PC-9 (cell line): ENCODE measurements at regions not wholly inside any gene's neighbourhood (a gene's known extent, or its start where the extent isn't known, plus 50 kb on each side); places are given as distances from the start of the nearest gene placed in this dataset.

Experiments
- BruUV-seq: library from RNA; stranded (reverse); fragments of 400-500 nt; replicated peaks from 2 replicates; lab custom pipeline; 2021; lab: Mats Ljungman, UMichigan
- CTCF ChIA-PET: fragments of 300-600 bp; sonication (Branson Sonifier 250); formaldehyde crosslinking; loops from one replicate; lab custom pipeline; 2022; ENCODE audit warnings: antibody characterized with exemption; lab: Charles Lee
- POLR2A ChIA-PET: fragments of 300-600 bp; sonication (Branson Sonifier 250); formaldehyde crosslinking; loops from one replicate; lab custom pipeline; 2022; ENCODE audit warnings: antibody characterized with exemption; ENCODE audit not compliant: unreplicated experiment; lab: Charles Lee
- DNase-seq, 2 experiments: peaks; one replicate each; pipeline versions ENCODE4 v3.0.0 to v3.0.0-alpha.2; 2015 to 2022; ENCODE audit warnings: mixed read lengths in 1 of 2
- H2AFZ ChIP-seq: fragments of 200-600 bp; sonication (generic); 2 replicates; pipeline ENCODE4 v1.8.1; 2017; ENCODE audit warnings: antibody characterized with exemption
- H3F3A ChIP-seq: fragments of 200-600 bp; sonication (generic); 2 replicates; pipeline ENCODE4 v1.8.1; 2017; ENCODE audit warnings: antibody characterized with exemption, mild to moderate bottlenecking, low read depth; ENCODE audit not compliant: insufficient read depth
- H3K27ac ChIP-seq: fragments of 200-600 bp; sonication (generic); 2 replicates; pipeline ENCODE4 v1.6.1; 2016; ENCODE audit warnings: mixed run types
- H3K27me3 ChIP-seq: fragments of 200-600 bp; sonication (generic); 2 replicates; pipeline ENCODE4 v1.6.1; 2016; ENCODE audit warnings: low read depth, mixed run types; ENCODE audit not compliant: insufficient read depth
- H3K36me3 ChIP-seq: fragments of 200-600 bp; sonication (generic); 2 replicates; pipeline ENCODE4 v1.6.1; 2016; ENCODE audit warnings: low read depth, mixed run types
- H3K4me1 ChIP-seq: fragments of 200-600 bp; sonication (generic); replicated peaks from 2 replicates; pipeline ENCODE4 v1.6.1; 2016; ENCODE audit warnings: mixed run types; ENCODE audit not compliant: insufficient read depth
- H3K4me2 ChIP-seq: fragments of 200-600 bp; sonication (generic); 2 replicates; pipeline ENCODE4 v1.6.1; 2017; ENCODE audit warnings: mixed run types
- H3K4me3 ChIP-seq: fragments of 200-600 bp; sonication (generic); 2 replicates; pipeline ENCODE4 v1.6.1; 2016; ENCODE audit warnings: mixed run types
- H3K79me2 ChIP-seq: fragments of 200-600 bp; sonication (generic); 2 replicates; pipeline ENCODE4 v1.6.1; 2017; ENCODE audit warnings: low read depth, mixed run types
- H3K9me2 ChIP-seq: fragments of 200-600 bp; sonication (generic); 2 replicates; pipeline ENCODE4 v1.8.1; 2017; ENCODE audit warnings: mild to moderate bottlenecking; ENCODE audit not compliant: insufficient read depth
- H3K9me3 ChIP-seq: fragments of 200-600 bp; sonication (generic); 2 replicates; pipeline ENCODE4 v1.8.1; 2016; ENCODE audit warnings: low read depth; ENCODE audit not compliant: insufficient read depth
- H4K20me1 ChIP-seq: fragments of 200-600 bp; sonication (generic); 2 replicates; pipeline ENCODE4 v1.8.1; 2017; ENCODE audit not compliant: insufficient read depth
- CTCF ChIP-seq: fragments of 200-600 bp; sonication (generic); conservative IDR thresholded peaks from 2 replicates; pipeline ENCODE4 v1.6.1; 2017; ENCODE audit warnings: mixed run types, antibody characterized with exemption, mild to moderate bottlenecking, moderate library complexity
- EZH2 ChIP-seq: fragments of 200-600 bp; sonication (generic); IDR thresholded peaks from 2 replicates; pipeline ENCODE4 v1.8.0; 2017; ENCODE audit warnings: antibody characterized with exemption, low read depth
- intact Hi-C: fragments of 100-400 bp; cut with micrococcal nuclease; formaldehyde crosslinking; loops from one replicate; pipeline ENCODE4 v1.10.0; 2022; ENCODE audit not compliant: unreplicated experiment

GRCh38 chr4:96744676-96745075 lies 904.8 kb downstream of the PDHA2 start:
- TF ChIP-seq CTCF (no peak), EZH2 (no peak)
- H3K27ac ChIP-seq, result no peak overlapping the region
- intact Hi-C loops, result no loop called here
- no TSS peak for BruUV-seq
- ChIA-PET POLR2A (no interaction called here), CTCF (no interaction called here)
- H3K4me1 ChIP-seq, result no peaks in the 10 kb centered on the region
- no peaks in the 10 kb centered on the region for H3K27me3 ChIP-seq
- no peaks in the 10 kb centered on the region for H3K79me2 ChIP-seq
- H3K4me3 ChIP-seq, result no peak overlapping the region
- no peaks in the 10 kb centered on the region for H3K9me2 ChIP-seq
- H2AFZ ChIP-seq, result no peak overlapping the region
- no peaks in the 10 kb centered on the region for H4K20me1 ChIP-seq
- no peaks in the 10 kb centered on the region for H3K9me3 ChIP-seq
- no peak for DNase-seq
- H3K4me2 ChIP-seq, result no peak overlapping the region
- H3F3A ChIP-seq, result no peaks in the 10 kb centered on the region
- H3K36me3 ChIP-seq, result no peaks in the 10 kb centered on the region

DNA sequence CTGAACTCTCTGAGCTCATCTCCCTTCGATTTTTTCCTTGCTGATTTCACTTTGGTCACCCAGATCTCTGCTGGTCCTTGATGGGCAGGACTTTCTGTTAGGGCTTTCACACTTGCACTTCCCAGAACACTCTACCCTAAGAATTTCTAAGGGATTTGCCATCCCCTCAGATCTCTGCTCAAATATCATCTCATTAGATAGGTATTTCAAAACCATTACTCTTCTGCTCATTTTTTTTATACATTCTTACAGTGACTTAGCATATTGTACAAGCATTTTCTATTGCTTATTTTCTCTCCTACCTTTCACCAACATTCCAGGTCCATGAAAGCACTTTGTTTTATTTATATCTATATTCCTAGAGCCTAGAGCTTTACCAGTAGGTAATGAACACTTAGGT lies 913.3 kb downstream of the PDHA2 start:
- DNase-seq, result no peak

GRCh38 chr4:96755569-96756484 lies 915.9 kb downstream of the PDHA2 start:
- H3K27me3 ChIP-seq, result no peaks in the 10 kb centered on the region
- H3K79me2 ChIP-seq, result no peaks in the 10 kb centered on the region
- intact Hi-C loops, result no loop called here
- no peak for DNase-seq
- H3K4me3 ChIP-seq, result no peak overlapping the region
- ChIA-PET CTCF (no interaction called here), POLR2A (interaction anchor here (0.6 kb wide), 1 partner anchor 98 kb away, joined by 3 read pairs; no protein-coding TSS in a partner anchor)
- no peaks in the 10 kb centered on the region for H3K9me3 ChIP-seq
- BruUV-seq, result no TSS peak
- H3K36me3 ChIP-seq, result no peaks in the 10 kb centered on the region
- H3K9me2 ChIP-seq, result no peaks in the 10 kb centered on the region
- no peaks in the 10 kb centered on the region for H3K4me1 ChIP-seq
- no peak overlapping the region for H3K27ac ChIP-seq
- no peak overlapping the region for H2AFZ ChIP-seq
- no peaks in the 10 kb centered on the region for H3F3A ChIP-seq
- H3K4me2 ChIP-seq, result no peak overlapping the region
- no peaks in the 10 kb centered on the region for H4K20me1 ChIP-seq
- TF ChIP-seq EZH2 (no peak), CTCF (no peak)

More for the DNA sequence above, 913.3 kb downstream of the PDHA2 start:
- ChIA-PET CTCF (no interaction called here), POLR2A (no interaction called here)
- no peaks in the 10 kb centered on the region for H3K4me1 ChIP-seq
- H4K20me1 ChIP-seq, result no peaks in the 10 kb centered on the region
- no peaks in the 10 kb centered on the region for H3K79me2 ChIP-seq
- H3K9me3 ChIP-seq, result no peaks in the 10 kb centered on the region
- H2AFZ ChIP-seq, result no peak overlapping the region
- BruUV-seq, result no TSS peak
- H3F3A ChIP-seq, result no peaks in the 10 kb centered on the region
- no peak overlapping the region for H3K4me2 ChIP-seq
- intact Hi-C loops, result no loop called here
- H3K36me3 ChIP-seq, result no peaks in the 10 kb centered on the region
- no peaks in the 10 kb centered on the region for H3K9me2 ChIP-seq
- no peak overlapping the region for H3K27ac ChIP-seq
- TF ChIP-seq CTCF (no peak), EZH2 (no peak)
- no peaks in the 10 kb centered on the region for H3K27me3 ChIP-seq
- H3K4me3 ChIP-seq, result no peak overlapping the region
